ENCODE measurements at regions not wholly inside any gene's neighbourhood (a gene's known extent, or its start where the extent isn't known, plus 50 kb on each side); places are given as distances from the start of the nearest gene placed in this dataset.

DNA sequence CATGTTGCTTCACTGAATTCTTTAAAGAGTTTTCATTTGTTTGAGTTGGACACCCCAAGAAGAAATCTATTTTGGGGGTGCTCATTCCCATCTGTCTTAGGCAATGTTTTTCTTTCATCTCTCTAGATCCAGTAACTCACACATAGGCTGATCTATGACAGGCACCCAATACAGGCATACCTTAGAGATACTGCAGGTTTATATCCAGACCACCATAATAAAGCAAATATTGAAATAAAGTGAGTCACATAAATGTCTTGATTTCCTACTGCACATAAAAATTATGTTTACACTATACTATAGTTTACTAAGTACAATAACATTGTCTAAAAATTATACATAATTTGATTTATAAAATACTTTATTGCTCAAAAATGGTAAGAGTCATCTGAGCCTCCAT is 364.5 kb downstream of the MTRR start:
- H3K4me1 ChIP-seq (ENCODE audit: control insufficient read depth, insufficient read depth, low read length) = no peaks in the 10 kb centered on the region
- H3K36me3 ChIP-seq (ENCODE audit: control insufficient read depth, insufficient read depth, low read length) = no peaks in the 10 kb centered on the region
- no peak overlapping the region for H3K27ac ChIP-seq (ENCODE audit: low read depth, low read length)
- no peak overlapping the region for H3K9ac ChIP-seq (ENCODE audit: low read length)
- H3K4me3 ChIP-seq (ENCODE audit: low read length) = no peak overlapping the region
- H3K27me3 ChIP-seq (ENCODE audit: control insufficient read depth, insufficient read depth, low read length) = no peaks in the 10 kb centered on the region

DNA sequence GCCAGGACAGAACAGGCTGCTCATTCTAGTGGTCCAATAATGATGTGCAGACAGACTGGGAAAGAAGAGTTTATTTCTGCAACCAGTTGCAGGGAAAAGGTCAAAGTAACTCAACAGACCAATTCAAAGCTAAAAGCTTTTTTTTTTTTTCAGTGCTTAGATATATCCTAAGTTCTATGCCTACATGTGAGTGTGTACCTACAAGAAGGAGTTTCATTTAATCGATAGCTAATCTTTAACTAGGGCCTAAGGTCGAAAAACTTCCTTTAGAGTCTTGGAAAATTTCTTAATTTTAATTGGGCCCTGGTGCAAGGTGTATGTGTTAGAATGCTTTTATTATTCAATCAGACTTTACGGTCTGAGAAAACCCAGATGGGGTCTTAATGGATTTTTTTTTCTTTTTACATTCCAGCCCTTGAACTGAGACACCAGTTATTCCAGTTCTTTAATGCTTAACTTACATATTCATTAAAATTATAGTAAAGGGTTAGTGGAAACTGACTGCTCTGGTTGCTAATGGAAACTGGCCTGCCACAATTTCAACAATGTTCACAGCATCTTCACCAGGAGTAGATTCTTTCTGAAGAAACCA is 365.3 kb downstream of the MTRR start:
- H3K9ac ChIP-seq (ENCODE audit: low read length) = no peak overlapping the region

DNA sequence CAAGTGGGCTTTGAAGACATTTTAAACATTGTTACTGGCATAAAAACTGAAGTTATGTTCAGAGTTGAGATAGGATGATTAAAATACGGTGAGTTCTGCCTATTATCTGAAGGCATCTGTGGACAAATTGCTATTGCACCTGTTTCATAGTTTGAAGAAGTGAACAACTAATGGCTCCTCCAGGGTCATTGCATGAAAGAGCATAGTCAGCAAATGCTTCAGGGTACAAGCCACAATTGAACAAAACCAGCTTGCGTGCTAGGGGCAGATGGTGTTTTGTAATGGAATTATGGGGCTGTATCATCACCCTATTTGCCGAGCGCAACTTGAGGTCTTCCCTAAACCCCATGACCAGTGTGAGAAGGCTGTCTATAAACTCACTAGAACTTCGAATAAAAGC is 369.1 kb downstream of the MTRR start:
- no peak overlapping the region for H3K27ac ChIP-seq (ENCODE audit: low read depth, low read length)
- no peak overlapping the region for H3K9ac ChIP-seq (ENCODE audit: low read length)
- H3K27me3 ChIP-seq (ENCODE audit: control insufficient read depth, insufficient read depth, low read length) = no peaks in the 10 kb centered on the region
- no peaks in the 10 kb centered on the region for H3K36me3 ChIP-seq (ENCODE audit: control insufficient read depth, insufficient read depth, low read length)
- H3K4me3 ChIP-seq (ENCODE audit: low read length) = no peak overlapping the region
- H3K4me1 ChIP-seq (ENCODE audit: control insufficient read depth, insufficient read depth, low read length) = no peaks in the 10 kb centered on the region

More for the DNA sequence above, 365.3 kb downstream of the MTRR start:
- Histone ChIP-seq H3K36me3 (ENCODE audit: control insufficient read depth, insufficient read depth, low read length) (no peaks in the 10 kb centered on the region), H3K27ac (ENCODE audit: low read depth, low read length) (no peak overlapping the region), H3K4me3 (ENCODE audit: low read length) (no peak overlapping the region), H3K4me1 (ENCODE audit: control insufficient read depth, insufficient read depth, low read length) (no peaks in the 10 kb centered on the region), H3K27me3 (ENCODE audit: control insufficient read depth, insufficient read depth, low read length) (no peaks in the 10 kb centered on the region)

DNA sequence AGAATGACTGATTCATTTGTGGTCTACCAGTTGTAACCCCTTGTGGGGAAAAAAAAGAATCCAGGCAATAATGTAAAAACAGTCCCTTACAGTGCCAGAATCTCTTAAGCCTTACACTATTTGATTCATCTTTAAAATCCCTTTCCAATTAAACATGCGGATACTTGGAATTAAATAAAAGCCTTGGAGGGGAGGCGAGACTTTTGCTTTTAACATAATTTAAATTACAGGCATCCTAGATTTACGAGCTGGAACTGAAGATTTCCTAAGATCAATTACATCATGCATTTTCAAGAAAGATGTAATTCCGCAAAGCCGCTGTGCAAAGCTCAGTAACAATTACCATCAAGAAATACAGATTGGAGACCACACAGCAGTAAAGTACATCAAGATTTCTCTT is 370.2 kb downstream of the MTRR start:
- Histone ChIP-seq H3K9ac (ENCODE audit: low read length) (no peak overlapping the region), H3K4me3 (ENCODE audit: low read length) (no peak overlapping the region), H3K27ac (ENCODE audit: low read depth, low read length) (no peak overlapping the region), H3K36me3 (ENCODE audit: control insufficient read depth, insufficient read depth, low read length) (no peaks in the 10 kb centered on the region), H3K4me1 (ENCODE audit: control insufficient read depth, insufficient read depth, low read length) (no peaks in the 10 kb centered on the region), H3K27me3 (ENCODE audit: control insufficient read depth, insufficient read depth, low read length) (no peaks in the 10 kb centered on the region)

DNA sequence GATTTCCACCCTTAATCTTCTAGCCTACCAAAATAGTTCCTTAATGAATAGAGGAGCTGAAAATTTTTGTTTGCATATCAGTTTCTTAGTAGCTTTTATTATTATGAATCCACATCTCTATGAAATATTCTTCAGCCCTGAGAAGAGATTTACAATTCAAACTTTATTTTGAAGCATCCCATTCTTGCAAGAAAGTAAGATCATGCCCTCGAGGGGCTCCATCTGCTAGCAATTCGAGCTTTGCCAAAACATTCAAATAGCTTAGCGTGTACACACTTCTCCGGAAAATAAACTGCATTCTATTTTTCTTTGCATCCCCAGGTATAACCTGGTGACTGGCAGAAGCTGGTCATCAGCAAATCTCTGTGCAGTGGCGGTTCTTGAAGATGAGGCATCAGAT is 370.7 kb downstream of the MTRR start:
- no peak overlapping the region for H3K27ac ChIP-seq (ENCODE audit: low read depth, low read length)
- H3K9ac ChIP-seq (ENCODE audit: low read length) = no peak overlapping the region
- no peak overlapping the region for H3K4me3 ChIP-seq (ENCODE audit: low read length)
- H3K36me3 ChIP-seq (ENCODE audit: control insufficient read depth, insufficient read depth, low read length) = no peaks in the 10 kb centered on the region
- H3K27me3 ChIP-seq (ENCODE audit: control insufficient read depth, insufficient read depth, low read length) = no peaks in the 10 kb centered on the region
- H3K4me1 ChIP-seq (ENCODE audit: control insufficient read depth, insufficient read depth, low read length) = no peaks in the 10 kb centered on the region

DNA sequence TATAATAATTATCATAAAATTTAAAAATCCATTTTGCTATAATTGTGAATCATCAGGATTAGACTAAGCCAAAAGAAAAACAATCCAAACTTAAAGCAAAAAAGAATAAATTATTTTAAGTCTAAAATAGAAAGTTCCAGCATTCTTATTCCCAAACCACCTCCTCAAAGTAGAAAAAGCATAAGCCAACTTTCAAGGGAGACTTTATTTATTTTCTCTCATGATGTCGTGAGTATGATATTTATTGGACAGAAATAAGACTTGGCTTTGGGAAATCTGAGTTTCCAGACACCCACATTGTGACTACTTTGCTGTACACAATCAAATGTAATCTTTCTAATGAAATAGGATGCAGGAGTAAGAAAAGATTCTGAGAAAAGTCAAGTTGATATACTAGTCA is 372.1 kb downstream of the MTRR start:
- H3K27ac ChIP-seq (ENCODE audit: low read depth, low read length) = no peak overlapping the region

DNA sequence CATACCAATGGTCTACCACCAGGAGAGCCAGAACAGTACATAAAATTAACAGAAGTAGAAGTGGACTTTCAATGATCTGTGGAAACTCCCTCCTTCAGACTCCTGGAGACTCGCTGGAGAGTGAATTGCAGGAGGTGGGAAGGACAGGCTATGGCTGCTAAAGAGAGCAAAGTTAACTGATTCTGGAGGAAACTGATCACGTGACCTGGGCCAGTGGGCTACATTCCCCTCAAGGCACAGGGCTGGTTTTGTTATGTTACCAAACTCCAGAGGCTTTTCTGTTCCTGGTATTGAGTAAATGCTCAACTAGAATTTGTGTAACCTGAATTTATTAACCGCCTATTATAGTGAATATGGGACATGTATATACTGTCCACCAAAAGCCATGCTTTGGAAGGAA is 372.6 kb downstream of the MTRR start:
- Histone ChIP-seq H3K27me3 (ENCODE audit: control insufficient read depth, insufficient read depth, low read length) (no peaks in the 10 kb centered on the region), H3K4me1 (ENCODE audit: control insufficient read depth, insufficient read depth, low read length) (no peaks in the 10 kb centered on the region), H3K4me3 (ENCODE audit: low read length) (no peak overlapping the region), H3K9ac (ENCODE audit: low read length) (no peak overlapping the region), H3K36me3 (ENCODE audit: control insufficient read depth, insufficient read depth, low read length) (no peaks in the 10 kb centered on the region), H3K27ac (ENCODE audit: low read depth, low read length) (no peak overlapping the region)

More for the DNA sequence above, 372.1 kb downstream of the MTRR start:
- H3K27me3 ChIP-seq (ENCODE audit: control insufficient read depth, insufficient read depth, low read length) = no peaks in the 10 kb centered on the region
- no peak overlapping the region for H3K9ac ChIP-seq (ENCODE audit: low read length)
- H3K4me3 ChIP-seq (ENCODE audit: low read length) = no peak overlapping the region
- no peaks in the 10 kb centered on the region for H3K4me1 ChIP-seq (ENCODE audit: control insufficient read depth, insufficient read depth, low read length)
- no peaks in the 10 kb centered on the region for H3K36me3 ChIP-seq (ENCODE audit: control insufficient read depth, insufficient read depth, low read length)

DNA sequence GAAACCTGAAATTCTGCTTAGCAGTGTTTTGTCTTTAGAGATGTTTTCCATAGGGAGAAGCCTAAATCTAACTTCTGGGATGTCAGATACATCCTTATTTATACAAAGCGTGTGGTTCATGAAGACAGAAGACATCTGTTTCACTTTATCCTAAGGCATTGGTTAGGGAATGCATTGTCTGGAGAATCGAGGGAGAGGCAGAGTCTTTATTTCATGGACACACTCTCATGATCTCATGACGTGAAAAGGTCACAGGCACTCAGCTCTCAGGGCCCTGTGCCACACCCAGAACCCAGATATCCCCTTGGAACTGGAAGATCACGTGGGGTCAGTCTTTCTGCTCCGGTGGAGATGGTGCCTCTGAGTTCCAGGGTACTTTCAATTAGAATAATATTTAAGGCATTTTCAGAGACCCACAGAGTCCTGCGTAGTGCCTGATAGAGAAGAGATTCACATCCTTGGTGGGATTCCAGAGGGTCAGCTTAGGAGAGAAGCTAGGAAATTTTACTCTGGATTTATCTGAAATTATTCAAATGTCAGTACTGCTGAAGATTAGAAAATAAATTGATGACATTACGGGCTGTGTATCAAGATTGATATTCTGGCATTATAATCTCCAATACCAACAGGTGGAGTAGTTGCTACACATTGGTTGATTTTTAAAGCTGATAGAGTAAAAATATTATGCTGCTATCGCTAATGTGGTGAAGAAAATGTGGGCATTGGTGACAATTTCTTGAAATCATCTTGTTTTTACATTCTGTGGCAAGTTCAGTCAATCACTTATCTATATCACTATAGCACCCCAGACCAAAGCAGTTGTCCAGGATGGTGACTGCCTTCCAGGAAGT is 378.3 kb downstream of the MTRR start:
- Histone ChIP-seq H3K36me3 (ENCODE audit: control insufficient read depth, insufficient read depth, low read length) (no peaks in the 10 kb centered on the region), H3K27me3 (ENCODE audit: control insufficient read depth, insufficient read depth, low read length) (no peaks in the 10 kb centered on the region), H3K9ac (ENCODE audit: low read length) (no peak overlapping the region), H3K4me3 (ENCODE audit: low read length) (no peak overlapping the region), H3K27ac (ENCODE audit: low read depth, low read length) (no peak overlapping the region), H3K4me1 (ENCODE audit: control insufficient read depth, insufficient read depth, low read length) (no peaks in the 10 kb centered on the region)

DNA sequence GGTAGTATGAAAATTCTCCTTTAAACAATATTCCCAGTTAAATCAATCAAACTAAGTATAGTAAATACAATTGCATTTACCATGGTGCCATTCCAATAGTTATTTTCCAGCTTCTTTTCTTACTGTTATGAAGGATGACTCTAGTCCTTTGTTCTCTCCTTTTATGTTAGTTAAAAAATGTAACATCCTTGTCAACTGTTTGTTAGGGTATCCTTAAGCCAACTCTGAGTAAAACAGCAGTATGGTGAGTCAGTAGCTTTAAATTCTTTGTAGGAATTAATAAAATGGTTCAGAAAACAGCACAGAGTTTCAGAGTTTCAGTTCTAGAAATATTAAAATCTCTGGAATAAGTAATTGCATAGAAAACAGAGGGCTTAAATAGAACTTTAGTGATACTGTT is 384.4 kb downstream of the MTRR start:
- Histone ChIP-seq H3K4me1 (ENCODE audit: control insufficient read depth, insufficient read depth, low read length) (no peaks in the 10 kb centered on the region), H3K9ac (ENCODE audit: low read length) (no peak overlapping the region), H3K27ac (ENCODE audit: low read depth, low read length) (no peak overlapping the region), H3K27me3 (ENCODE audit: control insufficient read depth, insufficient read depth, low read length) (no peaks in the 10 kb centered on the region), H3K4me3 (ENCODE audit: low read length) (no peak overlapping the region), H3K36me3 (ENCODE audit: control insufficient read depth, insufficient read depth, low read length) (no peaks in the 10 kb centered on the region)

DNA sequence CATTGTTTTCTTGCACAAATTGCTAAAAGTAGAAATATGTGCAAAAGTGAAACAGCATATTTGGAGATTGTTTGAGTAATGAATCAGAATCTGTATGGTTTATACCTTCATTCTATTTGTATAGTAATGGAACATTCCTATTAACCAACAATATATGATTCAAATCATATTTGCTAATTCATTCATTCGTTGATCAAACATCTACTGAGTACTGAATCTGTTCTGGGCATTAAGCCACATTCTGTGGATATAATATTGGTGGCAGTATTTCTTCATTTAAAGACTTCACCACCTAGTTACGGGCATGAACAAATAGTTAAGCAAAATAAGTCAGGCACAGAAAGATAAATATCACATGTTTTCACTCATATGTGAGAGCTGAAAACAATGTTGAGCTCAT is 385.7 kb downstream of the MTRR start:
- Histone ChIP-seq H3K36me3 (ENCODE audit: control insufficient read depth, insufficient read depth, low read length) (no peaks in the 10 kb centered on the region), H3K4me3 (ENCODE audit: low read length) (no peak overlapping the region)

DNA sequence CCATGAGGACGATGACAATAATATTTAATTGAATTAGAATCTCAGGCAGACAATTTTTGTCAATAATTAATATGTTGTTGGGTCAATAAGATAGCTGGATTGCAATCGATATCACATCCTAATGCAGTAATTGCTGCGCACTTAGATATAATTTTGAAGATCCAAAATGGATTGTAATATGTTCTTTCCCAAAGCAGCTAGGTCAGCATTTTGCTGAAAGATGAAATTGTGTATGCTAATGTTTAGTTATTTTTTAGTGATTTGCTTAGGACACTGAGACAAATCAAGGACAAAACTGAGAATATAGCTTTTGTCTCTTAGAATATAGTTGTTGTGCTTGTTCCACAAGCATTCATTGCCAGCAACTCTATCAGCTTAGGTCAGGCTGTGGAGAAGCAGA is 389.9 kb downstream of the MTRR start:
- Histone ChIP-seq H3K27ac (ENCODE audit: low read depth, low read length) (no peak overlapping the region), H3K4me3 (ENCODE audit: low read length) (no peak overlapping the region), H3K27me3 (ENCODE audit: control insufficient read depth, insufficient read depth, low read length) (no peaks in the 10 kb centered on the region), H3K9ac (ENCODE audit: low read length) (no peak overlapping the region), H3K36me3 (ENCODE audit: control insufficient read depth, insufficient read depth, low read length) (no peaks in the 10 kb centered on the region), H3K4me1 (ENCODE audit: control insufficient read depth, insufficient read depth, low read length) (no peaks in the 10 kb centered on the region)

More for the DNA sequence above, 385.7 kb downstream of the MTRR start:
- no peak overlapping the region for H3K9ac ChIP-seq (ENCODE audit: low read length)
- H3K27me3 ChIP-seq (ENCODE audit: control insufficient read depth, insufficient read depth, low read length) = no peaks in the 10 kb centered on the region
- H3K4me1 ChIP-seq (ENCODE audit: control insufficient read depth, insufficient read depth, low read length) = no peaks in the 10 kb centered on the region
- H3K27ac ChIP-seq (ENCODE audit: low read depth, low read length) = no peak overlapping the region

DNA sequence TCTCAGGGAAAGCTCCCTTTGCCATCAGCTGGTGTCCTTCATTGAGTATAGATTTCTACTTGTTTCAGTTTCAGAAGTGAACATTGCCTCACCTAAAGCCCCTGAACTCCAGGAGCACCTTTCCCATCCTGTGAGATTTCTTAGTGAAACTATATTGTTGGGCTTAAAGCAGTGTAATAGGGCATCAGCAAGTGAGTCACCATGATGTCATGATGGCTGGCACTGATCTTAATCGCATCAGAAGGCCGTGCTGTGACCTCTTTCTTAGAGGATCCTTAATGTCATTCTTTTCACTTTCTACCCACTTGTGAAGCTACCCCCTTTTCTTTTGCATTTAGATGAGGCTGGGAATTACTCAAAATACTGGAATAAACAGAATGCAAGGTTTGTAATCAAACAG is 401.3 kb downstream of the MTRR start:
- Histone ChIP-seq H3K4me3 (ENCODE audit: low read length) (no peak overlapping the region), H3K36me3 (ENCODE audit: control insufficient read depth, insufficient read depth, low read length) (no peaks in the 10 kb centered on the region)

More for the DNA sequence above, 401.3 kb downstream of the MTRR start:
- Histone ChIP-seq H3K4me1 (ENCODE audit: control insufficient read depth, insufficient read depth, low read length) (no peaks in the 10 kb centered on the region), H3K27me3 (ENCODE audit: control insufficient read depth, insufficient read depth, low read length) (no peaks in the 10 kb centered on the region), H3K27ac (ENCODE audit: low read depth, low read length) (no peak overlapping the region), H3K9ac (ENCODE audit: low read length) (no peak overlapping the region)
